SH-SY5Y (cell line): ENCODE measurements at regions not wholly inside any gene's neighbourhood (a gene's known extent, or its start where the extent isn't known, plus 50 kb on each side); places are given as distances from the start of the nearest gene placed in this dataset.

ENCODE experiments used
- GATA2 ChIP-seq: IDR thresholded peaks from 2 replicates; pipeline ENCODE4 v1.6.1; 2011; ENCODE audit warnings: mild to moderate bottlenecking, low read depth, low read length
- GATA3 ChIP-seq: IDR thresholded peaks from 2 replicates; pipeline ENCODE4 v1.6.1; 2011; ENCODE audit warnings: low read depth, mild to moderate bottlenecking, low read length, moderate library complexity

GRCh38 chr1:65056866-65057265 lies 90.5 kb upstream of the JAK1 start:
- TF ChIP-seq GATA2, result no peak
- no peak for TF ChIP-seq GATA3
